AG04450 (cell line): ENCODE measurements at regions not wholly inside any gene's neighbourhood (a gene's known extent, or its start where the extent isn't known, plus 50 kb on each side); places are given as distances from the start of the nearest gene placed in this dataset.

Experiments
- CTCF ChIA-PET: fragments of 300-600, 350-600 bp; formaldehyde crosslinking; extraction: SDS; loops from one replicate; lab custom pipeline; 2022; ENCODE audit warnings: antibody characterized with exemption, inconsistent platforms; lab: Charles Lee
- POLR2A ChIA-PET: fragments of 350-600 bp; formaldehyde crosslinking; extraction: SDS; loops from one replicate; lab custom pipeline; 2021; ENCODE audit warnings: antibody characterized with exemption, inconsistent platforms; lab: Yijun Ruan, JAX
- DNase-seq: peaks from one replicate; pipeline ENCODE4 v3.0.0-alpha.2; 2011; ENCODE audit warnings: low read depth, low spot score
- H3K27ac ChIP-seq: one replicate; pipeline ENCODE4 v1.5.1; 2012; ENCODE audit warnings: low read depth, low read length, control low read depth
- H3K27me3 ChIP-seq: one replicate; pipeline ENCODE4 v1.6.0; 2012; ENCODE audit warnings: low read length; ENCODE audit not compliant: control insufficient read depth, insufficient read depth
- H3K4me3 ChIP-seq: 2 replicates; pipeline ENCODE4 v1.5.1; 2011; ENCODE audit warnings: mild to moderate bottlenecking, low read depth, low read length, control low read depth
- H3K9me3 ChIP-seq: 2 replicates; pipeline ENCODE4 v1.5.1; 2012; ENCODE audit warnings: low read length; ENCODE audit not compliant: control insufficient read depth, insufficient read depth
- CTCF ChIP-seq: IDR thresholded peaks from 2 replicates; pipeline ENCODE4 v1.5.1; 2011; ENCODE audit warnings: low read depth, low read length, control low read depth, inconsistent platforms

GRCh38 chr18:10188971-10189810 is 265.2 kb upstream of the APCDD1 start:
- POLR2A ChIA-PET = no interaction called here
- Histone ChIP-seq H3K4me3 (no peak overlapping the region), H3K27me3 (no peaks in the 10 kb centered on the region), H3K9me3 (no peaks in the 10 kb centered on the region; the same call in 1 of the 2 replicates), H3K27ac (no peak overlapping the region)
- CTCF ChIA-PET = no interaction called here
- DNase-seq = no peak
- no peak for TF ChIP-seq CTCF

GRCh38 chr18:10190564-10190963 is 263.9 kb upstream of the APCDD1 start:
- ChIA-PET CTCF (no interaction called here), POLR2A (no interaction called here)
- no peaks in the 10 kb centered on the region; the same call in 1 of the 2 replicates for H3K9me3 ChIP-seq
- H3K4me3 ChIP-seq = no peak overlapping the region
- H3K27ac ChIP-seq = no peak overlapping the region
- DNase-seq = no peak
- TF ChIP-seq CTCF = no peak
- H3K27me3 ChIP-seq = no peaks in the 10 kb centered on the region

GRCh38 chr18:10193444-10193843 is 261.0 kb upstream of the APCDD1 start:
- CTCF ChIA-PET = no interaction called here
- POLR2A ChIA-PET = no interaction called here
- no peak for TF ChIP-seq CTCF
- Histone ChIP-seq H3K27me3 (no peaks in the 10 kb centered on the region), H3K27ac (no peak overlapping the region), H3K4me3 (no peak overlapping the region), H3K9me3 (no peaks in the 10 kb centered on the region; the same call in 1 of the 2 replicates)
- no peak for DNase-seq

- POLR2A ChIA-PET = no interaction called here
- CTCF ChIA-PET = no interaction called here
- H3K9me3 ChIP-seq = no peaks in the 10 kb centered on the region; the same call in 1 of the 2 replicates
- DNase-seq = no peak
- H3K27me3 ChIP-seq = no peaks in the 10 kb centered on the region
- TF ChIP-seq CTCF = no peak
- H3K4me3 ChIP-seq = no peak overlapping the region
- no peak overlapping the region for H3K27ac ChIP-seq
Observed at GRCh38 chr18:10194592-10194991, 259.8 kb upstream of the APCDD1 start.

GRCh38 chr18:10195529-10195928 is 258.9 kb upstream of the APCDD1 start:
- Histone ChIP-seq H3K4me3 (no peak overlapping the region), H3K27me3 (no peaks in the 10 kb centered on the region), H3K9me3 (no peaks in the 10 kb centered on the region; the same call in 1 of the 2 replicates), H3K27ac (no peak overlapping the region)
- TF ChIP-seq CTCF = no peak
- no peak for DNase-seq
- POLR2A ChIA-PET = no interaction called here
- CTCF ChIA-PET = no interaction called here
